SJSA1 (cell line): ENCODE measurements at regions not wholly inside any gene's neighbourhood (a gene's known extent, or its start where the extent isn't known, plus 50 kb on each side); places are given as distances from the start of the nearest gene placed in this dataset.

Source experiments
- DNase-seq, 2 experiments: peaks; one replicate each; pipeline ENCODE4 v3.0.0-alpha.2; 2015 to 2020; ENCODE audit warnings: low spot score in 2 of 2, low read depth in 1 of 2
- H3K27ac ChIP-seq: fragments of 250-450 bp; sonication (Bioruptor Pico); 2 replicates; pipeline ENCODE4 v1.5.1; 2020; ENCODE audit warnings: mild to moderate bottlenecking, moderate library complexity
- H3K27me3 ChIP-seq: fragments of 250-450 bp; sonication (Bioruptor Pico); replicated peaks from 2 replicates; pipeline ENCODE4 v1.5.1; 2020; ENCODE audit warnings: mild to moderate bottlenecking, moderate library complexity
- H3K36me3 ChIP-seq: fragments of 250-450 bp; sonication (Bioruptor Pico); 2 replicates; pipeline ENCODE4 v1.5.1; 2020; ENCODE audit warnings: mild to moderate bottlenecking
- H3K4me1 ChIP-seq: fragments of 250-450 bp; sonication (Bioruptor Pico); replicated peaks from 2 replicates; pipeline ENCODE4 v1.6.1; 2021; ENCODE audit warnings: mild to moderate bottlenecking
- H3K4me3 ChIP-seq: fragments of 250-450 bp; sonication (Bioruptor Pico); 2 replicates; pipeline ENCODE4 v1.5.1; 2020; ENCODE audit warnings: mild to moderate bottlenecking
- H3K9me3 ChIP-seq: fragments of 250-450 bp; sonication (Bioruptor Pico); replicated peaks from 2 replicates; pipeline ENCODE4 v1.5.1; 2020; ENCODE audit warnings: mild to moderate bottlenecking

GRCh38 chr5:74251141-74252035 lies 389.1 kb downstream of the ENC1 start:
- peak; percentile 82 for DNase-seq
- Histone ChIP-seq H3K4me3 (no peak overlapping the region), H3K9me3 (no peaks in the 10 kb centered on the region), H3K4me1 (peaks cover 17% of the 10 kb centered on the region), H3K27me3 (no peaks in the 10 kb centered on the region), H3K27ac (peak overlapping the region; percentile 81), H3K36me3 (no peaks in the 10 kb centered on the region)

GRCh38 chr5:74250304-74251102 lies 390.0 kb downstream of the ENC1 start:
- Histone ChIP-seq H3K9me3 (no peaks in the 10 kb centered on the region), H3K4me3 (no peak overlapping the region), H3K4me1 (peaks cover 17% of the 10 kb centered on the region), H3K27ac (peak overlapping the region; percentile 81), H3K27me3 (no peaks in the 10 kb centered on the region), H3K36me3 (no peaks in the 10 kb centered on the region)
- no peak for DNase-seq

GRCh38 chr5:74248576-74248975 lies 392.0 kb downstream of the ENC1 start:
- Histone ChIP-seq H3K27ac (no peak overlapping the region), H3K27me3 (no peaks in the 10 kb centered on the region), H3K9me3 (no peaks in the 10 kb centered on the region), H3K4me1 (peaks cover 21% of the 10 kb centered on the region), H3K4me3 (no peak overlapping the region), H3K36me3 (no peaks in the 10 kb centered on the region)
- DNase-seq, result no peak

GRCh38 chr5:74244406-74244805 lies 396.1 kb downstream of the ENC1 start:
- H3K27ac ChIP-seq, result no peak overlapping the region
- DNase-seq, result no peak
- H3K4me1 ChIP-seq, result peaks cover 34% of the 10 kb centered on the region
- H3K27me3 ChIP-seq, result no peaks in the 10 kb centered on the region
- H3K9me3 ChIP-seq, result no peaks in the 10 kb centered on the region; the same call in 1 of the 2 replicates
- H3K36me3 ChIP-seq, result no peaks in the 10 kb centered on the region
- no peak overlapping the region for H3K4me3 ChIP-seq

GRCh38 chr5:74243634-74244033 lies 396.9 kb downstream of the ENC1 start:
- H3K4me1 ChIP-seq, result peaks cover 34% of the 10 kb centered on the region
- H3K27me3 ChIP-seq, result no peaks in the 10 kb centered on the region
- no peaks in the 10 kb centered on the region; the same call in 1 of the 2 replicates for H3K9me3 ChIP-seq
- H3K36me3 ChIP-seq, result no peaks in the 10 kb centered on the region
- H3K4me3 ChIP-seq, result no peak overlapping the region
- no peak for DNase-seq
- H3K27ac ChIP-seq, result 0 out of 2 replicates have a peak overlapping the region, but pooled peaks have one; percentile 14

GRCh38 chr5:74242516-74242915 lies 398.0 kb downstream of the ENC1 start:
- H3K36me3 ChIP-seq, result no peaks in the 10 kb centered on the region
- no peak overlapping the region for H3K4me3 ChIP-seq
- H3K9me3 ChIP-seq, result no peaks in the 10 kb centered on the region; the same call in 1 of the 2 replicates
- peak overlapping the region; percentile 87; the same call in 1 of the 2 replicates for H3K27ac ChIP-seq
- H3K4me1 ChIP-seq, result peaks cover 34% of the 10 kb centered on the region
- H3K27me3 ChIP-seq, result no peaks in the 10 kb centered on the region
- no peak for DNase-seq

- Histone ChIP-seq H3K4me3 (no peak overlapping the region), H3K27ac (peak overlapping the region; percentile 87), H3K4me1 (peaks cover 34% of the 10 kb centered on the region), H3K36me3 (no peaks in the 10 kb centered on the region), H3K27me3 (no peaks in the 10 kb centered on the region), H3K9me3 (no peaks in the 10 kb centered on the region; the same call in 1 of the 2 replicates)
- DNase-seq, result peak in 1 of 2 experiments; percentile 51
Measured at GRCh38 chr5:74241751-74242140, 398.8 kb downstream of the ENC1 start.

GRCh38 chr5:74240783-74241750 lies 399.5 kb downstream of the ENC1 start:
- Histone ChIP-seq H3K27ac (peak overlapping the region; percentile 87), H3K36me3 (no peaks in the 10 kb centered on the region), H3K4me3 (no peak overlapping the region), H3K27me3 (no peaks in the 10 kb centered on the region), H3K9me3 (no peaks in the 10 kb centered on the region; the same call in 1 of the 2 replicates), H3K4me1 (peaks cover 34% of the 10 kb centered on the region)
- DNase-seq, result peak; percentile 56 to 84

GRCh38 chr5:74239261-74239660 lies 401.3 kb downstream of the ENC1 start:
- H3K27ac ChIP-seq, result no peak overlapping the region
- no peaks in the 10 kb centered on the region for H3K27me3 ChIP-seq
- H3K4me3 ChIP-seq, result no peak overlapping the region
- no peaks in the 10 kb centered on the region for H3K36me3 ChIP-seq
- DNase-seq, result no peak
- peaks cover 44% of the 10 kb centered on the region for H3K4me1 ChIP-seq
- peaks cover 3% of the 10 kb centered on the region; the same call in 1 of the 2 replicates for H3K9me3 ChIP-seq

GRCh38 chr5:74237571-74238145 lies 402.9 kb downstream of the ENC1 start:
- H3K27me3 ChIP-seq, result no peaks in the 10 kb centered on the region
- DNase-seq, result no peak
- no peak overlapping the region for H3K27ac ChIP-seq
- 0 out of 2 replicates have a peak, but pooled peaks cover 3% of the 10 kb centered on the region for H3K9me3 ChIP-seq
- H3K4me3 ChIP-seq, result no peak overlapping the region
- peaks cover 54% of the 10 kb centered on the region for H3K4me1 ChIP-seq
- H3K36me3 ChIP-seq, result no peaks in the 10 kb centered on the region

- H3K27me3 ChIP-seq, result no peaks in the 10 kb centered on the region
- no peak for DNase-seq
- no peaks in the 10 kb centered on the region for H3K36me3 ChIP-seq
- no peak overlapping the region for H3K4me3 ChIP-seq
- H3K4me1 ChIP-seq, result peaks cover 41% of the 10 kb centered on the region
- no peak overlapping the region; the same call in 1 of the 2 replicates for H3K27ac ChIP-seq
- 0 out of 2 replicates have a peak, but pooled peaks cover 3% of the 10 kb centered on the region for H3K9me3 ChIP-seq
Measured at GRCh38 chr5:74235552-74235951, 405.0 kb downstream of the ENC1 start.

GRCh38 chr5:74233571-74233970 lies 407.0 kb downstream of the ENC1 start:
- Histone ChIP-seq H3K36me3 (no peaks in the 10 kb centered on the region), H3K9me3 (0 out of 2 replicates have a peak, but pooled peaks cover 3% of the 10 kb centered on the region), H3K27ac (peak overlapping the region; percentile 78), H3K27me3 (no peaks in the 10 kb centered on the region), H3K4me1 (peaks cover 33% of the 10 kb centered on the region), H3K4me3 (no peak overlapping the region)
- DNase-seq, result peak in 1 of 2 experiments; percentile 72
